ENCODE measurements at regions not wholly inside any gene's neighbourhood (a gene's known extent, or its start where the extent isn't known, plus 50 kb on each side); places are given as distances from the start of the nearest gene placed in this dataset.

- TF ChIP-seq POLR2AphosphoS5 (IDR thresholded peaks at IDR 0.05; ENCODE audit: borderline replicate concordance, low read depth, low read length) (no peak), EZH2 (IDR thresholded peaks at IDR 0.05) (no peak), FOXP2 (optimal IDR thresholded peaks at IDR 0.05; ENCODE audit: control extremely low read depth, extremely low read length, insufficient read depth) (no peak)
Observed at GRCh38 chr13:56066321-56066720, 1074.4 kb upstream of the PRR20A start.
